MM.1S (cell line): ENCODE measurements at regions not wholly inside any gene's neighbourhood (a gene's known extent, or its start where the extent isn't known, plus 50 kb on each side); places are given as distances from the start of the nearest gene placed in this dataset.

Source experiments
- EZH2 ChIP-seq: fragments of 300-600 bp; sonication (generic); optimal IDR thresholded peaks from 2 replicates; pipeline ENCODE3; 2017; ENCODE audit warnings: low read depth, mild to moderate bottlenecking, antibody characterized with exemption, low read length, mixed read lengths
- EZH2phosphoT487 ChIP-seq: fragments of 300-600 bp; sonication (generic); IDR thresholded peaks from 2 replicates; pipeline ENCODE4 v1.6.1; 2018; ENCODE audit warnings: antibody characterized with exemption, low read length
- TF ChIP-seq, protein P1 (sequence below): fragments of 300-600 bp; sonication (generic); IDR thresholded peaks from 2 replicates; pipeline ENCODE4 v1.5.1; 2016; ENCODE audit warnings: antibody characterized with exemption, low read length, mixed read lengths

DNA sequence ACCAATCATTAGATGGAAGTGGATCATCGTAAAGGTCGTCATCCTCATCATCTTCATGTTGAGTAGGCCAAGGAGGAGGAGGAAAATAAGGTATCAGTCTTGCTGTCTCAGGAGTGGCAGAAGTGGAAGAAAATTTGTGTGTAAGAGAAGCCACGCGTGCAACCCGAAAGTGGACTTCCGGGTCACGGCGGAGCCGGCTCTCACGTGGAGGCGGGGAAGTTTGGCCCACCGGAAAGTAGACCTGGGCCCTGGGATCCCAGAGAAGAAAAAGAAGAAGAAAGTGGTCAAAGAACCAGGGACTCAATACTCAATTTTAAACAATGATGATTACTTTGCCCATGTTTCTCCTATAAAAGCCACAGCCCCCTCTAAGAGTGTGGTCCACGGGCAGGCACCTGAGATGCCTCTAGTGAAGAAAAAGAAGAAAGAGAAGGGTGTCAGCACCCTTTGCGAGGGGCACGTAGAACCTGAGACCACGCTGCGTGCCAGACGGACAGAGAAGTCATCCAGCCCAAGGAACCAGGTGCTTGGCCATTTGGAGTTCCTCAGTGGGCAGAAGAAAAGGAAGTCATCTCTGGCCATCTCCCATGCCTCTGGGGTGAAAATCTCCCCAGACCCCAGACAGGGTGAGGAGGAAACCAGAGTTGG is 365.8 kb downstream of the BCAT1 start:
- TF ChIP-seq, protein P1, sequence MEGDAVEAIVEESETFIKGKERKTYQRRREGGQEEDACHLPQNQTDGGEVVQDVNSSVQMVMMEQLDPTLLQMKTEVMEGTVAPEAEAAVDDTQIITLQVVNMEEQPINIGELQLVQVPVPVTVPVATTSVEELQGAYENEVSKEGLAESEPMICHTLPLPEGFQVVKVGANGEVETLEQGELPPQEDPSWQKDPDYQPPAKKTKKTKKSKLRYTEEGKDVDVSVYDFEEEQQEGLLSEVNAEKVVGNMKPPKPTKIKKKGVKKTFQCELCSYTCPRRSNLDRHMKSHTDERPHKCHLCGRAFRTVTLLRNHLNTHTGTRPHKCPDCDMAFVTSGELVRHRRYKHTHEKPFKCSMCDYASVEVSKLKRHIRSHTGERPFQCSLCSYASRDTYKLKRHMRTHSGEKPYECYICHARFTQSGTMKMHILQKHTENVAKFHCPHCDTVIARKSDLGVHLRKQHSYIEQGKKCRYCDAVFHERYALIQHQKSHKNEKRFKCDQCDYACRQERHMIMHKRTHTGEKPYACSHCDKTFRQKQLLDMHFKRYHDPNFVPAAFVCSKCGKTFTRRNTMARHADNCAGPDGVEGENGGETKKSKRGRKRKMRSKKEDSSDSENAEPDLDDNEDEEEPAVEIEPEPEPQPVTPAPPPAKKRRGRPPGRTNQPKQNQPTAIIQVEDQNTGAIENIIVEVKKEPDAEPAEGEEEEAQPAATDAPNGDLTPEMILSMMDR: no peak
- TF ChIP-seq EZH2 (no peak), EZH2phosphoT487 (no peak)
